ENCODE measurements at regions not wholly inside any gene's neighbourhood (a gene's known extent, or its start where the extent isn't known, plus 50 kb on each side); places are given as distances from the start of the nearest gene placed in this dataset.

- no peak for TF ChIP-seq ZNF281 (CRISPR knock-in tag; IDR thresholded peaks at IDR 0.05)
- TF ChIP-seq ELF4 (CRISPR knock-in tag; IDR thresholded peaks at IDR 0.05; ENCODE audit: low read depth): no peak
- no peak for TF ChIP-seq JUN (CRISPR knock-in tag; IDR thresholded peaks at IDR 0.05)
- TF ChIP-seq ZMAT4 (CRISPR knock-in tag; IDR thresholded peaks at IDR 0.05): no peak
- TF ChIP-seq ZNF512 (CRISPR knock-in tag; IDR thresholded peaks at IDR 0.05; ENCODE audit: borderline replicate concordance): no peak
- TF ChIP-seq ARID4B (CRISPR knock-in tag; IDR thresholded peaks at IDR 0.05; ENCODE audit: borderline replicate concordance): no peak
- no peak for TF ChIP-seq AR (CRISPR knock-in tag; IDR thresholded peaks at IDR 0.05)
- no peak for TF ChIP-seq ZNF396 (CRISPR knock-in tag; IDR thresholded peaks at IDR 0.05; ENCODE audit: borderline replicate concordance)
- TF ChIP-seq IRF1 (CRISPR knock-in tag; IDR thresholded peaks at IDR 0.05): no peak
These were observed 155.4 kb upstream of the FHL2 start (continued) for GRCh38 chr2:105554235-105554634.

- ChIA-PET POLR2A (no interaction called here), CTCF (no interaction called here)
- Mint-ChIP-seq H3K27ac (no peak overlapping the region), H3K4me3 (no peak overlapping the region), H3K27me3 (ENCODE audit: low read depth) (no peaks in the 10 kb centered on the region), H3K36me3 (no peaks in the 10 kb centered on the region), H3K4me1 (no peaks in the 10 kb centered on the region; the same call in 1 of the 2 replicates), H3K9me3 (no peaks in the 10 kb centered on the region)
- TF ChIP-seq USF2 (CRISPR knock-in tag; IDR thresholded peaks at IDR 0.05): no peak
- no peak for TF ChIP-seq CREM (CRISPR knock-in tag; IDR thresholded peaks at IDR 0.05)
- no peak for TF ChIP-seq ZNF232 (CRISPR knock-in tag; IDR thresholded peaks at IDR 0.05)
- TF ChIP-seq GABPB1 (CRISPR knock-in tag; IDR thresholded peaks at IDR 0.05): no peak
- TF ChIP-seq ESRRA (CRISPR knock-in tag; IDR thresholded peaks at IDR 0.05; ENCODE audit: borderline replicate concordance): no peak
- TF ChIP-seq USF1 (CRISPR knock-in tag; IDR thresholded peaks at IDR 0.05): no peak
- TF ChIP-seq ZNF396 (CRISPR knock-in tag; IDR thresholded peaks at IDR 0.05; ENCODE audit: borderline replicate concordance): no peak
- TF ChIP-seq GRHL2 (CRISPR knock-in tag; IDR thresholded peaks at IDR 0.05; ENCODE audit: insufficient replicate concordance, severe bottlenecking): no peak
- no peak for TF ChIP-seq NFE2L1 (CRISPR knock-in tag; IDR thresholded peaks at IDR 0.05)
- TF ChIP-seq NR3C1 (CRISPR knock-in tag; conservative IDR thresholded peaks at IDR 0.05; ENCODE audit: low read depth): no peak
- ATAC-seq: no peak
- no peak for DNase-seq (ENCODE audit: low spot score)
These were observed 154.8 kb upstream of the FHL2 start for GRCh38 chr2:105553538-105554196.

All from WTC11 (cell line).